A172 (cell line): ENCODE measurements at regions not wholly inside any gene's neighbourhood (a gene's known extent, or its start where the extent isn't known, plus 50 kb on each side); places are given as distances from the start of the nearest gene placed in this dataset.
"Not testable (repeated sequence)": the region's sequence is repeated elsewhere in the genome, so short reads cannot be mapped to it uniquely, and the experiment has no call there.

ENCODE experiments used
- DNase-seq: peaks from one replicate; pipeline ENCODE4 v3.0.0-alpha.2; 2015; ENCODE audit warnings: low spot score

DNA sequence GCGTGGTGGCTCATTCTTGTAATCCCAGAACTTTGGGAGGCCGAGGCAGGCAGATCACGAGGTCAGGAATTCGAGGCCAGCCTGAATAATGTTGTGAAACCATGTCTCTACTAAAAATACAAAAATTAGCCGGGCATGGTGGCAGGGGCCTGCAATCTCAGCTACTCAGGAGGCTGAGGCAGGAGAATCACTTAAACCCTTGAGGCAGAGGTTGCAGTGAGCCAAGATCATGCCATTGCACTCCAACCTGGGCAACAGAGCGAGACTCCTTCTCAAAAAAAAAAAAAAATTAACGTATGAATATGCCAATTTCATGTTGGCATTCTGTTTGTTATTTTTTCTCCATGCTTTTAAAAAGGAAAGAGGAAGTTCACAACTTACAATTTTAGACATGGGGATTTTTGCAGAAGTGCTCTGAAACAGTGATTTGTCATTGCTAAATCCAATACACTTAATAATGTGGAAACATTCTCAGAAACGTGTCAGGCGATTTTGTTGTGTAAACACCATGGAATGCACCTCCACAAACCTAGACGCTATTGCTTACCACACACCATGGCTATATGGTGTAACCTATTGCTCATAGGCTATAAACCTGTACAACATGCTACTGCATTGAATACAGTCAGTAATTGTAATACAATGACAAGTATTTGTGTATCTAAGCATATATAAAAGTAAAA lies 115.9 kb upstream of the PCDH20 start:
- DNase-seq = no peak

DNA sequence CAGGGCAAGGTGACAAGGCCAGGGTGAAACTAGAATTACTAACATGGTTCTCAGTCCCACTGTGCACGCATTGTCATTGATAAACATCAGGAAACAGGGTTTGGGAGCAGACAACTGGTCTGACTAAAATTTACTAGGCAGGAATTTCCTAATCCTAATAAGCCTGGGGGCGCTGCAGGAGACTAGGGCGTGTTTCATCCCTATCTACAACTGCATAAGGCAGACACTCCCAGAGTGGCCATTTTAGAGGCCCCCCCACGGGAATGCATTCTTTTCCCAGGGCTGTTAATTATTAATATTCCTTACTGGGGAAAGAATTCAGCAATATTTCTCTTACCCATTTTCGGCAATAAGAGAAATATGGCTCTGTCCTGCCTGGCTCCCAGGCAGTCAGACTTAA lies 103.6 kb upstream of the PCDH20 start:
- not testable (repeated sequence) for DNase-seq

DNA sequence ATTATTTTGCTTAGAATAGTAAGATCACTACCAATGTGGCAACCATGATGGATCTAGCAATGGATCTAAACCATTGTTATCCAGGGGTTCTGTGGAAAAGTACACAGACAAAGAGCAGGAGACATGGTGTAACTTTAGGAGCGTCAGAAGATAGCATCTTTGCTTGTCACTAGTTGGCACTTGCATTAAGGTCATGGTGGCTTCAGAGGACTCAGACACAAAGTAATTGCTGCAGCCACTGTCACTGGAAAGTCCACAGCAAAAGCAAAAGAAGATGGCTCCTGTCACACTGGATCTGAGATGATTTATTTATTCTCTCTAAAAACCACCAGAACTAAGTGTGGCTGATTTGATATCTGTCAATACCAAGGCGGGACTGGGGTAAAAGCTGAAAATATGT lies 93.3 kb upstream of the PCDH20 start:
- no peak for DNase-seq

DNA sequence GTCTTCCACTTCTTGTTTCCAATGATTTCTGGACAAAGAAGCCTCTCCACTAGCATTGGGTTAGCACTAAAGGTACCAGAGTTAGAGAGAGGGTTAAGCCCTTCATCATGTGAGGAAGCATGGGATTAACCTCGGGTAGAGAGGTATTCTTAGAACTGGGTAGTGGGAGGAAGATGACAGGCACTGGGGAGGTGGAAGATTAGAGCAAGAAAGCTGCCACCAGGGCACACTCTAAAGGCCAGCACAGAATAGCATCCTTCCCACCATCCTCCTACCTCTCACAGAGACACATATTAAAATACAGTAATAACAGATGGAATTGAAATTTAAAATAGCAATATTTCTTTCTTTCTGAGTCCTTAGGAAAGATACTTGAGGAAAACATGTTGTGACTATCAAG lies 84.5 kb upstream of the PCDH20 start:
- no peak for DNase-seq

GRCh38 chr13:61495648-61496047 lies 80.0 kb upstream of the PCDH20 start:
- DNase-seq = no peak

DNA sequence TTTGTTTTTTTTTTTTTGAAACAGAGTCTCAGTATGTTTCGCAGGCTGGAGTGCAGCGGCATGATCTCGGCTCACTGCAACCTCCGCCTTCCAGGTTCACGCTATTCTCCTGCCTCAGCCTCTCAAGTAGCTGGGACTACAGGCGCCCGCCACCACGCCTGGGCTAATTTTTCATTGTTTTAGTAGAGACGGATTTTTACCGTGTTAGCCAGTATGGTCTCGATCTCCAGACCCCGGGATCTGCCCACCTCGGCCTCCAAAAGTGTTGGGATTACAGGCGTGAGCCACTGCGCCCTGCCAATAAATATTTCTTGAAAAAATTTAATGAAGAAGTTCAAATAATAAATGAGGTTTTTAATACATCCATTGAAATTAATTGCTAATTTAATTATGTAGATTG lies 77.9 kb upstream of the PCDH20 start:
- not testable (repeated sequence) for DNase-seq

GRCh38 chr13:61486496-61486895 lies 70.8 kb upstream of the PCDH20 start:
- no peak for DNase-seq

- DNase-seq = no peak
Measured at GRCh38 chr13:61485128-61485765, 69.6 kb upstream of the PCDH20 start.

DNA sequence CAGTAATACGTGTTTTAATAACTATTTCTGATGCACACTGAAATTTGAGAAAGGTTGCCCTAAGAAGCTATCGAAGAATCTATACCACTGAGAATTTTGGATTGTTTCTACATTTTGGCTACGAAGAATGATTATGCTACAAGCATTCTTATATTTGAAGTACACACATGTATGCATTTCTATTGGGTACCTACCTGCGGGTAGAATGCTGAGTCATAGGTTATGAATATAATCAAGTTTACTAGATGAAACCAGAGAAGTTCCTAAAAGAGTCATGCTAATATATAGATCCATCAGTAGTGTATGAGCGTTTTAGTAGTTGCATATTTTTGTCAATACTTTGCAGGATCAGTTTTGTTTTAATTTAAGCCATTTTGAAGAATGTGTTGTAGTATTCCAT lies 62.0 kb upstream of the PCDH20 start:
- no peak for DNase-seq

DNA sequence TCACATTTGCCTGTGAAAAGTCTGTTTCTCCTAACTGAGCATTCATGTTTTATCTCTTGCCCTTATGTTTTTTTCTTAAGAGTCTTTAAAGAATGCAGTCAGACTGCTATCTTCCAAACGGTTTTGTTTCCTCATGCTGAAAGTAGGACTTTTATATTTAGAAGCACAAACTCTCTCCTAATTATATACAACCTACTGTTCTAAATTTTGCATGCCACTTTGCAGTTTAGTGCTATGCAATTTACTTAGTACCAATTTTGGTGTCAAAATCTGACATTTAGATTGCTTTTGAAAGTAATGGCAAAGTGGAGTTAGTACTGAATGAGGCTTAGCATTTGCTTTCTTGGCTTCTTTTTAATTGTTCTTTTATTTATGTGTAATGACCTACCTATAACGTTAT lies 55.1 kb upstream of the PCDH20 start:
- DNase-seq = no peak

- peak; percentile 1 for DNase-seq
Measured at GRCh38 chr13:61466280-61466679, 50.6 kb upstream of the PCDH20 start.
